ENCODE measurements at regions not wholly inside any gene's neighbourhood (a gene's known extent, or its start where the extent isn't known, plus 50 kb on each side); places are given as distances from the start of the nearest gene placed in this dataset.
"Not testable (repeated sequence)": the region's sequence is repeated elsewhere in the genome, so short reads cannot be mapped to it uniquely, and the experiment has no call there.

- not testable (repeated sequence) for DNase-seq (ENCODE audit: low read depth)
These were observed 141.1 kb downstream of the SLCO4C1 start for GRCh38 chr5:102154791-102155605.

DNA sequence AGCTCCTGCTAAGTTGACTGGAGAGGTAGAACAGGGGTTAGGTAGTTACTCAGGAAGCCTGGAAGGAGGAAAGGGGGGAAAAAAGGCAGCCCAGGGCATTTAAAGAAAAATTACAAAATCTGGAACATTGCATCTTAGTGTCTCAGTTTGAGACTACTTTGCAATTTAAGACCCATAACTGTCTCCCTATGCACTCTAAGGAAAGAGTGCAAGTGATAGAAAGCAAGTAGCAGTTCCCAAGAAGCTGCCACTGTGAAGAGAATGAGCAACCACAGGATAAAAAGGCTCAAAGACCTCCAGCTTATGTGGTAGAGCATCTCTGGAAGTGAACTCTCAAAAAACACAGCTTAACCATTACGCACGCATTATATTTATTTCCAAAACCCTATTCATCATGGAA, 141.8 kb downstream of the SLCO4C1 start:
- no peak for DNase-seq (ENCODE audit: low read depth)

GRCh38 chr5:102153003-102153759, 142.9 kb downstream of the SLCO4C1 start:
- no peak for DNase-seq (ENCODE audit: low read depth)

DNA sequence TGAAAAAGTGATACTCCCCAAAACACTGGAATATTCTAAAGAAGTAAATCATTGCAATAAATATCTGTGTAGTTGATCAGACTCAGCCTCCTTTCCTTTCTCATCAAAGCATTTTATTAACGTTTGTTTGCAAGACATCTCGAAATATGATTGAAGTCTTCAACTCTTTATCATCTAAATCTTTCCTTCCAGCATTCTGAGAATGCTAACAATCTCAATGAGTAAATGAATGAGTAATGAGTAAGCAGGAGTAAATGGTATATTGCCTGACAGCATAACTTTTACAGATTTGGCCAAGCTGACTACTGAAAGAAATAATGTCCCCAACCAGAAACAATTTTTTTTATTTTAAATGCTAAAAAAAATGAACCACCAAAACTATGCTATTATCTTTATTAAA, 157.1 kb downstream of the SLCO4C1 start:
- no peak for DNase-seq (ENCODE audit: low read depth)

- no peak for DNase-seq (ENCODE audit: low read depth)
These were observed 157.8 kb downstream of the SLCO4C1 start for GRCh38 chr5:102138243-102138653.

DNA sequence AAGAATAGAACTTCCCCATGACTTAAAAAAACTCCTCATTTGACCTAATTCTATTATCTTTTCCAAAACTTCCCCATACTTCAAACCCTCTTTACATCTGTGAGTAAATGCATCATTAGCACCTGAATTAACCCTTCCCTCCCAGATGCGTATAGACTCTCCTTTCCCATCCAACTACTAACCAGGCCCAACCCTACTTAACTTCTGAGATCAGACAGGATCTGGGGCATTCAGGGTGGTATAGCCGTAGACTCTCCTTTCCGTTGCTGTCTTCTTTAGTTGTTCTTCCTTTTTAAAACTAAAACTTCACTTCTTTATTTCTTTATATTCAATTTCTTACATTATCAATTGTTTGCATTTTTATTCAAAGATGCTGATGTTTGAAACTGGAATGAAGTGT, 165.2 kb downstream of the SLCO4C1 start:
- no peak for DNase-seq (ENCODE audit: low read depth)

- no peak for DNase-seq (ENCODE audit: low read depth)
These were observed 165.7 kb downstream of the SLCO4C1 start for GRCh38 chr5:102130386-102130785.

- DNase-seq (ENCODE audit: low read depth): no peak
These were observed 176.8 kb downstream of the SLCO4C1 start for GRCh38 chr5:102119252-102119651.

- no peak for DNase-seq (ENCODE audit: low read depth)
These were observed 180.3 kb downstream of the SLCO4C1 start for GRCh38 chr5:102115736-102116135.

GRCh38 chr5:102114525-102115069, 181.5 kb downstream of the SLCO4C1 start:
- no peak for DNase-seq (ENCODE audit: low read depth)

- DNase-seq (ENCODE audit: low read depth): no peak
These were observed 188.2 kb downstream of the SLCO4C1 start for GRCh38 chr5:102107865-102108264.

DNA sequence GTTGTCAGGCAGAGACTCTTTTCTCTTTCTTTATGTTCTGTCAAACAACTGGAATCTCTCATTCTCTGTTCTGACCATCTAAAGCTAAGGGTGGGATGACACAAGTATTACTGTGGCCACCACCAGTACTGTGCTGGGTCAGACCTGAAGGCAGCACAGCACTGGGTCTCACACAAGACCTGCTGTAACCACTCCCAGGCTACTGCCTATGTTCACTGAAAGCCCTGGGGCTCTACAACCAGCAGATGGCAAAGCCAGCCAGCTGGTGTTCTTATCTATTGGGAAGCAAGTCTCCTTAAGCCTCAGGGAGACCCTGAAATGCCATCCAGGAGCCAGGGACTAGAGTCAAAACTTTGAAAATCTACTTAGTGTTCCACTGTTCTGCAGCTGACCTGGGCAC, 189.5 kb downstream of the SLCO4C1 start:
- no peak for DNase-seq (ENCODE audit: low read depth)

- DNase-seq (ENCODE audit: low read depth): no peak
These were observed 196.2 kb downstream of the SLCO4C1 start for GRCh38 chr5:102099766-102100331.

DNA sequence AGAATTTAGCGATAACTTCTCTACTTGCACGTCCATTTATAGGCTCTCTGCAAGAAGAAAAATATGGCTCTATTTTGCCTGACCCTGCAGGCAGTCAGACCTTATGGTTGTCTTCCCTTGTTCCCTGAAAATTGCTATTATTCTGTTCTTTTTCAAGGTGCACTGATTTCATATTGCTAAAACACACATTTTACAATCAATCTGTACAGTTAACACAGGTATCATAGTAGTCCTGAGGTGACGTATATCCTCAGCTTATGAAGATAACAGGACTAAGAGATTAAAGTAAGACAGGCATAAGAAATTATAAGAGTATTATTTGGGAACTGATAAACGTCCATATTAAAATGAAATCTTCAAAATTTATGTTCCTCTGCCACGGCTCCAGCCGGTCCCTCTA, 197.0 kb downstream of the SLCO4C1 start:
- not testable (repeated sequence) for DNase-seq (ENCODE audit: low read depth)

DNA sequence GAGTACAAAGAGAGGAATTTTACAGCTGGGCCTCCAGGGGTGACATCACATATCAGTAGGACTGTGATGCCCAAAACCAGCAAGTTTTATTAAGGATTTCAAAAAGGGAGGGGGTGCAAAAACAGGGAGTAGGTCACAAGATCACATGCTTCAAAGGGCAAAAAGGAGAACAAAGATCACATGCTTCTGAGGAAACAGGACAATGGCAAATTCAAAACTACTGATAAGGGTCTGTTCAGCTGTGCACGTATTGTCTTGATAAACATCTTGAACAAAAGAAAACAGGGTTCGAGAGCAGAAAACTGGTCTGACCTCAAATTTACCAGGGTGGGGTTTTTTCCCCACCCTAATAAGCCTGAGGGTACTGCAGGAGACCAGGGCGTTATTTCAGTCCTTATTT, 197.5 kb downstream of the SLCO4C1 start:
- DNase-seq (ENCODE audit: low read depth): not testable (repeated sequence)

- DNase-seq (ENCODE audit: low read depth): no peak
These were observed 205.3 kb downstream of the SLCO4C1 start for GRCh38 chr5:102090770-102091169.

- DNase-seq (ENCODE audit: low read depth): no peak
These were observed 206.2 kb downstream of the SLCO4C1 start for GRCh38 chr5:102089883-102090282.

DNA sequence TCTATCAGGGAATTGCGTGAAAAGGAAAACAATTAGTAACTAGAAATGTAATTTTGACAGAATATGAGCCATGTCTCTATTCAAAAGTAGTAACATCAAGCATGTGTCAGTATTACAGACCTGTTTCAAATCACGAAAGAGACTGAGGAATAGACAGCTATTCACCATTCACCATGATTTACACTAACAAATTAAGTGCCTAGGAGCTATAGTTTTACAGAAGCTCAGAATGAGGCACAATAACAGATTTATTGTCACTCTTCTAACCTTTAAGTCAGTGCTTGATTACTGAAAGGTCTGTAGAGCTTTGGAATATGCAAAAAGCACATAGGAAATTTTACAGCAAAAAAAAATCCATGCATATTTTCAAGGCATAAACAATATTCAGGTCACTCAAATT, 208.2 kb downstream of the SLCO4C1 start:
- DNase-seq (ENCODE audit: low read depth): no peak

DNA sequence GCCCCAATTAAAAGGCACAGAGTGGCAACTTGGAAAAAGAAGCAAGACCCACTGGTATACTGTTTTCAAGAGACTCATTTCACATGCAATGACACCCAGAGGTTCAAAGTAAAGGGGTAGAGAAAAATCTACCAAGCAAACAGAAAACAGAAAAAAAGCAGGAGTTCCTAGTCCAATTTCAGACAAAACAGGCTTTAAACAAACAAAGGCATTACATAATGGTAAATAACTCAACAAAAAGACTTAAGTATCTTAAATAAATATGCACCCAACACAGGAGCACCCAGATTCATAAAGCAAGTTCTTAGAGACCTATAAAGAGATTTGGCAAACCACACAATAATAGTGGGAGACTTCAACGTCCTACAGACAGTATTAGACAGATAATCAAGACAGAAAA, 215.8 kb downstream of the SLCO4C1 start:
- DNase-seq (ENCODE audit: low read depth): no peak

- no peak for DNase-seq (ENCODE audit: low read depth)
These were observed 218.2 kb downstream of the SLCO4C1 start for GRCh38 chr5:102077920-102078319.

DNA sequence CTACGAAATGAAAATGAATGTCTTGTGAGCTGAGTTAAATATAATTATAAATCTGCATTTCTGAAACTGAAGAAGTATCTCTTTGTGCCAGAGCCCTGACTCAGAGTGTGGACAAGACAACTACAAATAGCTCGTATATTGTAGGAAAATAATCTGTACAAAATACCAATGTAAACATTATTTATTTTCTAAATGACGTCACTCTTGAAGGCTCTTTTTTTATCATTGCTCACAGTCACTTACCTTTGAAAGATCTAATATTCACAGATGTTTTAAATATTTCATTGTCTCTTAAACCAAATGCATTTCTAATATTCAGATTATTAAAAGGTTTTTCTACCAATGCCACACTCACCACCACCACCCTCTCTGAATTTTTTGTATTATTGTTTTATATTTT, 226.1 kb downstream of the SLCO4C1 start:
- no peak for DNase-seq (ENCODE audit: low read depth)

- DNase-seq (ENCODE audit: low read depth): no peak
These were observed 227.2 kb downstream of the SLCO4C1 start for GRCh38 chr5:102068870-102069269.

DNA sequence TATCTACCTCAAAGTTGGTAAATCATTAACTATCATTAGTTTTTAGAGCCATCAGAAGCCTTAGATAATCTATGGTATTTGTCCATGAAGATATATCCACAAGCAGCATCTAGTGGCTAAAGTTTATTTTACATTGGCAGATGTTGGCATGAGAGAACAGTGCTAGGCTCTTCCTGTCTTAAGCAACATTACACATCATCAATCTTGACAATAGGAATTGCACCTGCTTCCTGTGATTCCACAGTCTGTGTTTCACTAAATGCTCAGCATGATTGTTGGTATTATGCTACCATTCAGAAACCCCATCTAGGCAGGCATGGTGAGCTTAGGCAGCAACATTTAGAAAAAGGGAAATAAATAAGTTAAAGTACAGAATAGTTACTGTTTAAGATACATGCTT, 246.6 kb downstream of the SLCO4C1 start:
- DNase-seq (ENCODE audit: low read depth): no peak
